Calu3 (cell line): ENCODE measurements at regions not wholly inside any gene's neighbourhood (a gene's known extent, or its start where the extent isn't known, plus 50 kb on each side); places are given as distances from the start of the nearest gene placed in this dataset.
"Not testable (repeated sequence)": the region's sequence is repeated elsewhere in the genome, so short reads cannot be mapped to it uniquely, and the experiment has no call there.

ENCODE experiments used
- BruUV-seq: library from RNA; stranded (reverse); fragments of 400-500 nt; replicated peaks from 2 replicates; lab custom pipeline; 2021; lab: Mats Ljungman, UMichigan
- CTCF ChIA-PET: fragments of 300-600 bp; sonication (Branson Sonifier 250); formaldehyde crosslinking; loops from one replicate; lab custom pipeline; 2022; ENCODE audit warnings: antibody characterized with exemption; lab: Charles Lee
- DNase-seq: peaks from one replicate; pipeline ENCODE4 v3.0.0; 2022
- H3K27ac Mint-ChIP-seq: one replicate; pipeline ENCODE4 v1.8.0; 2022; ENCODE audit warnings: mixed read lengths; ENCODE audit not compliant: unreplicated experiment
- H3K27me3 Mint-ChIP-seq: one replicate; pipeline ENCODE4 v1.8.0; 2022; ENCODE audit warnings: mixed read lengths; ENCODE audit not compliant: unreplicated experiment
- H3K36me3 Mint-ChIP-seq: one replicate; pipeline ENCODE4 v1.8.0; 2022; ENCODE audit warnings: mild to moderate bottlenecking, moderate library complexity, mixed read lengths; ENCODE audit not compliant: insufficient read depth, unreplicated experiment
- H3K4me1 Mint-ChIP-seq: one replicate; pipeline ENCODE4 v1.8.0; 2022; ENCODE audit warnings: mild to moderate bottlenecking, low read depth, mixed read lengths; ENCODE audit not compliant: unreplicated experiment
- H3K4me3 Mint-ChIP-seq: one replicate; pipeline ENCODE4 v1.8.0; 2022; ENCODE audit warnings: mild to moderate bottlenecking, low read depth, moderate library complexity, mixed read lengths; ENCODE audit not compliant: unreplicated experiment
- H3K9me3 Mint-ChIP-seq: one replicate; pipeline ENCODE4 v1.8.0; 2022; ENCODE audit warnings: low read depth, mixed read lengths; ENCODE audit not compliant: unreplicated experiment
- CTCF ChIP-seq: fragments of 200-600 bp; IDR thresholded peaks from one replicate; pipeline ENCODE4 v1.8.0; 2022; ENCODE audit warnings: antibody characterized with exemption; ENCODE audit not compliant: unreplicated experiment
- intact Hi-C: fragments of 100-400 bp; cut with micrococcal nuclease; formaldehyde crosslinking; loops from one replicate; pipeline ENCODE4 v1.10.0; 2022; ENCODE audit not compliant: unreplicated experiment

- H3K4me3 Mint-ChIP-seq: no peak overlapping the region
- DNase-seq: no peak
- no peaks in the 10 kb centered on the region for H3K27me3 Mint-ChIP-seq
- H3K4me1 Mint-ChIP-seq: no peaks in the 10 kb centered on the region
- no TSS peak for BruUV-seq
- CTCF ChIA-PET: no interaction called here
- peaks cover 2% of the 10 kb centered on the region for H3K9me3 Mint-ChIP-seq
- H3K27ac Mint-ChIP-seq: no peak overlapping the region
- H3K36me3 Mint-ChIP-seq: no peaks in the 10 kb centered on the region
- intact Hi-C loops: no loop called here
- no peak for TF ChIP-seq CTCF
Observed at GRCh38 chr9:24007185-24007584, 181.1 kb upstream of the ELAVL2 start.

GRCh38 chr9:23991874-23992273 is 165.8 kb upstream of the ELAVL2 start:
- H3K27ac Mint-ChIP-seq, CTCF ChIA-PET, H3K4me1 Mint-ChIP-seq, BruUV-seq, H3K4me3 Mint-ChIP-seq, H3K27me3 Mint-ChIP-seq, H3K36me3 Mint-ChIP-seq, intact Hi-C loops, H3K9me3 Mint-ChIP-seq, DNase-seq: not testable (repeated sequence)

GRCh38 chr9:23979491-23979890 is 153.5 kb upstream of the ELAVL2 start:
- Mint-ChIP-seq H3K4me3 (no peak overlapping the region), H3K27me3 (no peaks in the 10 kb centered on the region), H3K9me3 (peaks cover 10% of the 10 kb centered on the region), H3K36me3 (no peaks in the 10 kb centered on the region), H3K27ac (no peak overlapping the region), H3K4me1 (no peaks in the 10 kb centered on the region)
- DNase-seq: no peak
- intact Hi-C loops: no loop called here
- CTCF ChIA-PET: no interaction called here
- no peak for TF ChIP-seq CTCF
- BruUV-seq: no TSS peak

- no peak for DNase-seq
- Mint-ChIP-seq H3K27ac (no peak overlapping the region), H3K9me3 (peaks cover 12% of the 10 kb centered on the region), H3K4me1 (no peaks in the 10 kb centered on the region), H3K4me3 (no peak overlapping the region), H3K36me3 (no peaks in the 10 kb centered on the region), H3K27me3 (no peaks in the 10 kb centered on the region)
- intact Hi-C loops: no loop called here
- no peak for TF ChIP-seq CTCF
- CTCF ChIA-PET: no interaction called here
- no TSS peak for BruUV-seq
Observed at GRCh38 chr9:23962101-23962500, 136.1 kb upstream of the ELAVL2 start.

GRCh38 chr9:23945897-23946296 is 119.9 kb upstream of the ELAVL2 start:
- TF ChIP-seq CTCF: no peak
- Mint-ChIP-seq H3K27ac (no peak overlapping the region), H3K9me3 (peaks cover 7% of the 10 kb centered on the region), H3K4me3 (no peak overlapping the region), H3K4me1 (no peaks in the 10 kb centered on the region), H3K27me3 (no peaks in the 10 kb centered on the region), H3K36me3 (no peaks in the 10 kb centered on the region)
- CTCF ChIA-PET: no interaction called here
- intact Hi-C loops: no loop called here
- no peak for DNase-seq
- no TSS peak for BruUV-seq
